Forelimb muscle (tissue), 1 donor: ENCODE measurements at regions not wholly inside any gene's neighbourhood (a gene's known extent, or its start where the extent isn't known, plus 50 kb on each side); places are given as distances from the start of the nearest gene placed in this dataset.
A peak's percentile ranks its signal among the peaks of the same experiment; 100 is the strongest.
"Not testable (repeated sequence)": the region's sequence is repeated elsewhere in the genome, so short reads cannot be mapped to it uniquely, and the experiment has no call there.

ENCODE experiments used
- DNase-seq: peaks from one replicate; pipeline ENCODE4 v3.0.0-alpha.2; 2013; ENCODE audit warnings: low read depth

GRCh38 chr3:154902495-154902894 is 177.6 kb upstream of the MME start:
- DNase-seq: not testable (repeated sequence)

GRCh38 chr3:154901278-154901677 is 178.8 kb upstream of the MME start:
- no peak for DNase-seq

GRCh38 chr3:154900816-154901215 is 179.3 kb upstream of the MME start:
- DNase-seq: no peak

GRCh38 chr3:154898916-154899315 is 181.2 kb upstream of the MME start:
- DNase-seq: no peak

- DNase-seq: no peak
Measured at GRCh38 chr3:154898443-154898842, 181.7 kb upstream of the MME start.

GRCh38 chr3:154893813-154894212 is 186.3 kb upstream of the MME start:
- no peak for DNase-seq

GRCh38 chr3:154889227-154889634 is 190.9 kb upstream of the MME start:
- DNase-seq: no peak

GRCh38 chr3:154887869-154888268 is 192.2 kb upstream of the MME start:
- DNase-seq: no peak

GRCh38 chr3:154886437-154886836 is 193.7 kb upstream of the MME start:
- DNase-seq: no peak

- DNase-seq: no peak
Measured at GRCh38 chr3:154885418-154885817, 194.7 kb upstream of the MME start.

GRCh38 chr3:154884952-154885351 is 195.2 kb upstream of the MME start:
- no peak for DNase-seq

- DNase-seq: no peak
Measured at GRCh38 chr3:154875142-154875541, 205.0 kb upstream of the MME start.

- DNase-seq: no peak
Measured at GRCh38 chr3:154872696-154873095, 207.4 kb upstream of the MME start.

GRCh38 chr3:154872074-154872473 is 208.0 kb upstream of the MME start:
- peak; percentile 43 for DNase-seq

- DNase-seq: no peak
Measured at GRCh38 chr3:154864947-154865346, 215.2 kb upstream of the MME start.

- no peak for DNase-seq
Measured at GRCh38 chr3:154862265-154862664, 217.9 kb upstream of the MME start.

GRCh38 chr3:154852998-154853397 is 227.1 kb upstream of the MME start:
- DNase-seq: not testable (repeated sequence)

- no peak for DNase-seq
Measured at GRCh38 chr3:154852515-154852914, 227.6 kb upstream of the MME start.

- no peak for DNase-seq
Measured at GRCh38 chr3:154851644-154852043, 228.5 kb upstream of the MME start.

GRCh38 chr3:154850921-154851320 is 229.2 kb upstream of the MME start:
- DNase-seq: no peak

- no peak for DNase-seq
Measured at GRCh38 chr3:154849408-154849807, 230.7 kb upstream of the MME start.

GRCh38 chr3:154844863-154845262 is 235.3 kb upstream of the MME start:
- DNase-seq: no peak

GRCh38 chr3:154843647-154844046 is 236.5 kb upstream of the MME start:
- no peak for DNase-seq

GRCh38 chr3:154842536-154842935 is 237.6 kb upstream of the MME start:
- DNase-seq: no peak

- DNase-seq: no peak
Measured at GRCh38 chr3:154835639-154836038, 244.5 kb upstream of the MME start.
